GM10266 (cell line): ENCODE measurements at regions not wholly inside any gene's neighbourhood (a gene's known extent, or its start where the extent isn't known, plus 50 kb on each side); places are given as distances from the start of the nearest gene placed in this dataset.

Experiments used
- DNase-seq: peaks from one replicate; pipeline ENCODE4 v3.0.0; 2012; ENCODE audit errors: extremely low spot score
- CTCF ChIP-seq: IDR thresholded peaks from 2 replicates; pipeline ENCODE4 v1.5.1; 2012; ENCODE audit warnings: mild to moderate bottlenecking, low read depth; ENCODE audit not compliant: control insufficient read depth, insufficient read depth; ENCODE audit errors: missing control alignments

- no peak for TF ChIP-seq CTCF
- DNase-seq: no peak
Measured at GRCh38 chr15:69949485-69949884, 148.2 kb downstream of the TLE3 start.

GRCh38 chr15:69951256-69951897 is 146.3 kb downstream of the TLE3 start:
- DNase-seq: no peak
- no peak for TF ChIP-seq CTCF

DNA sequence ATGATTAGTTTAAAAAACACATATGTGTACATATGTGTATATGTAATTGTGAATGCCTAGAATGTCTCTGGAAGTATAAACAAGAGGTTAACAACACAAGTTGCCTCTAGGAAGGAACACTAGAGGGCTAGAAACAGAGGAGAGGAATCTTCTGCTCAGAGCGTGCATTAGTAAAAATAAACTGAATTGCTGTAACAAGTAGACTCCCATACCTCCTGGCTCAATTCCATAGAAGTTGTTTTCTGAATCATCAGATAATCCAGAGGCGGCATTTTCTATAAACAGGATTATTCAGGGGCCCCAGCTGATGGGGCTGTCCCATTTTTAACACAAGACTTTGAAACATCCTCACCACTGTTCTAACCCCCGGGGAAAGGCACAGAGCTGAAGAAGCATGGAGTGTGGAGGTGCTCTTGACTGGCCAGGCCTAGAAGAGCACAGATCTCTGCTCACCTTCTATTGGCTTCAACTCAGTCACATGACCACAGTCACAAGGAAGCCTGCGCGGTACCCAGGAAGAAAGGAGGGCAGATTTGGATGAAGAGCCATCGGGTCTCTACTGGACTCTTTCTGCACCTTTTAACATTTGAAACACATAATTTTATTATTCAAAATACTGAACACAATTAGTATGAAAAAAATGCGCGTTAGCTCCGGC is 145.7 kb downstream of the TLE3 start:
- TF ChIP-seq CTCF: no peak
- no peak for DNase-seq

DNA sequence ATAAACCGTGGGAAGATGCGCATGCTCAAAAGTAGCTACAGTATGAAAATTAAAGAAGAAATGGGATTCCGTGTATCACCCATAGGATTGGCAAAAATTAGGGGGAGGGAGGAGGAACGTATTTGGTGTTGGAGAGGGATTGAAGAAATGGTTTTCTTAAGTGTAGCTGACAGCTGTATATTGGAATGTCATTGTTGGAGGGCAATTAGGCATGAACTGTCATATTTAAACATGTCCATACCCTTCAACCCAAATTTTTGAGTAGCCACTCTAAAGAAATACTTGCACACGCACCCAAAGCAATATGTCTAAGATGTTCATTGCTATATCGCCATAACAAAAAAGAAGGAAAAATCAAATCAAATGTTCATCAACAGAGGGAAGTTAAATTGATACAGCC is 144.7 kb downstream of the TLE3 start:
- DNase-seq: no peak
- TF ChIP-seq CTCF: no peak

- no peak for DNase-seq
- no peak for TF ChIP-seq CTCF
Measured at GRCh38 chr15:69953816-69954215, 143.9 kb downstream of the TLE3 start.

GRCh38 chr15:69954666-69955065 is 143.1 kb downstream of the TLE3 start:
- DNase-seq: no peak

More at GRCh38 chr15:69954666-69955065, 143.1 kb downstream of the TLE3 start:
- no peak for TF ChIP-seq CTCF
